Activated CD8-positive, alpha-beta T cell treated with anti-CD3 and anti-CD28 coated beads for 36 hours (primary cell): ENCODE measurements at regions not wholly inside any gene's neighbourhood (a gene's known extent, or its start where the extent isn't known, plus 50 kb on each side); places are given as distances from the start of the nearest gene placed in this dataset.

Experiments
- ATAC-seq: fragments of 200-7000 bp; cut with Tn5 transposase; one replicate; pipeline ENCODE4 v1.10.0; 2021; ENCODE audit warnings: mild to moderate bottlenecking, moderate library complexity
- CTCF ChIA-PET: fragments of 350-600 bp; sonication (Branson Sonifier 250); formaldehyde crosslinking; loops from one replicate; lab custom pipeline; 2021; ENCODE audit warnings: antibody characterized with exemption; lab: Charles Lee
- POLR2A ChIA-PET: fragments of 350-600 bp; sonication (Branson Sonifier 250); formaldehyde crosslinking; loops from one replicate; lab custom pipeline; 2021; ENCODE audit warnings: antibody characterized with exemption; lab: Charles Lee
- DNase-seq: peaks from one replicate; pipeline ENCODE4 v3.0.0-alpha.2; 2020
- H3K27ac Mint-ChIP-seq: one replicate; pipeline ENCODE4 v1.8.0; 2021; ENCODE audit warnings: mild to moderate bottlenecking, mixed read lengths
- H3K27me3 Mint-ChIP-seq: one replicate; pipeline ENCODE4 v1.8.0; 2021; ENCODE audit warnings: mixed read lengths
- H3K36me3 Mint-ChIP-seq: one replicate; pipeline ENCODE4 v1.8.0; 2021; ENCODE audit warnings: low read depth, mixed read lengths
- H3K4me1 Mint-ChIP-seq: one replicate; pipeline ENCODE4 v1.8.0; 2021; ENCODE audit warnings: low read depth, mixed read lengths
- H3K4me3 Mint-ChIP-seq: one replicate; pipeline ENCODE4 v1.8.0; 2021; ENCODE audit warnings: mild to moderate bottlenecking, moderate library complexity, mixed read lengths
- H3K9me3 Mint-ChIP-seq: one replicate; pipeline ENCODE4 v1.8.0; 2021; ENCODE audit warnings: mixed read lengths
- intact Hi-C: fragments of 100-400 bp; cut with micrococcal nuclease; formaldehyde crosslinking; loops from one replicate; pipeline ENCODE4 v1.10.0; 2022
- TF ChIP-seq, protein P1 (sequence below): fragments of 200-600 bp; IDR thresholded peaks from one replicate; pipeline ENCODE4 v1.8.0; 2022; ENCODE audit warnings: antibody characterized with exemption, mild to moderate bottlenecking

DNA sequence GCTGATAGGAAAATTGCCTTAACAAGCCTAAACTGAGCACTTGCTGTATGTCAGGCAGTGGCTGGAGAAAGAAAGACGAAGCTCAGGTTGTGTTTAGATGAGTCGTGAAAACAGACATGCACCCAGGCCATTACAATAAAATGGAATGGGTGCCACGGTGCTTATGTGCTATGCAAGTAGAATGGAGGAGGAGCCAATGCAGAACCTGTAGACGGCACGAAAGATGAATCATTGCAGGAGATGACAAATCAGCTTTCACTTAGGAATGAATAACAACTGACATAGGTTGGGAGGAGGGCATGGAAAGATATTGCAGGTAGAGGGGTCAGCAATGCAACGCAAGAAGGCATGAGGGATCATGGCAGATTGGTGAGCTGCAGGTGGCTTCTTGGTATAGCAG, 61.2 kb upstream of the ARHGAP21 start:
- ChIA-PET CTCF (interaction anchor here (1.0 to 1.5 kb wide), 2 partner anchors 9 kb away, joined by 3 read pairs; no protein-coding TSS in a partner anchor), POLR2A (no interaction called here)
- Mint-ChIP-seq H3K27me3 (no peaks in the 10 kb centered on the region), H3K36me3 (no peaks in the 10 kb centered on the region), H3K27ac (no peak overlapping the region), H3K4me3 (no peak overlapping the region), H3K4me1 (no peaks in the 10 kb centered on the region), H3K9me3 (no peaks in the 10 kb centered on the region)
- ATAC-seq (no peak), DNase-seq (no peak)
- intact Hi-C loops: no loop called here
- TF ChIP-seq, protein P1, sequence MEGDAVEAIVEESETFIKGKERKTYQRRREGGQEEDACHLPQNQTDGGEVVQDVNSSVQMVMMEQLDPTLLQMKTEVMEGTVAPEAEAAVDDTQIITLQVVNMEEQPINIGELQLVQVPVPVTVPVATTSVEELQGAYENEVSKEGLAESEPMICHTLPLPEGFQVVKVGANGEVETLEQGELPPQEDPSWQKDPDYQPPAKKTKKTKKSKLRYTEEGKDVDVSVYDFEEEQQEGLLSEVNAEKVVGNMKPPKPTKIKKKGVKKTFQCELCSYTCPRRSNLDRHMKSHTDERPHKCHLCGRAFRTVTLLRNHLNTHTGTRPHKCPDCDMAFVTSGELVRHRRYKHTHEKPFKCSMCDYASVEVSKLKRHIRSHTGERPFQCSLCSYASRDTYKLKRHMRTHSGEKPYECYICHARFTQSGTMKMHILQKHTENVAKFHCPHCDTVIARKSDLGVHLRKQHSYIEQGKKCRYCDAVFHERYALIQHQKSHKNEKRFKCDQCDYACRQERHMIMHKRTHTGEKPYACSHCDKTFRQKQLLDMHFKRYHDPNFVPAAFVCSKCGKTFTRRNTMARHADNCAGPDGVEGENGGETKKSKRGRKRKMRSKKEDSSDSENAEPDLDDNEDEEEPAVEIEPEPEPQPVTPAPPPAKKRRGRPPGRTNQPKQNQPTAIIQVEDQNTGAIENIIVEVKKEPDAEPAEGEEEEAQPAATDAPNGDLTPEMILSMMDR: no peak

DNA sequence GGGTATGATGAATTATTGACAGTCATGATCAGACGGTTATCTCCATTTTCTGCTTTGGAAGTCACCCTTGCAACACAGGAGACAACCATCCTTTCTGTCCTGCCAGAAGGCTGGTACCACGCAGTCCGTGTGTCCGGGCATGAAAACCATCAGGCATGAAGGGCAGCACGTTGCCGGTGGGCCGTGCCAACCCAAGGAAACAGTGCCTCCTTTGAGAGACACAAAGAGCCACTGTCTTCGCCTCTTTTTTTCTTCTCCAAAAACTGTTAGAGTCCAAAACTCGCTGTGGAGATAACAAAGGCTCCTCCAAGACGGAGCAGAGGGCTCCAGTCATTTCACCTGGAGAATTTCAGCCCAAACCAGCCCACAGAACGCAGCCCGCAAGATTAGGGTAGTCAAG, 60.4 kb upstream of the ARHGAP21 start:
- ATAC-seq (no peak), DNase-seq (no peak)
- Mint-ChIP-seq H3K36me3 (no peaks in the 10 kb centered on the region), H3K27ac (no peak overlapping the region), H3K9me3 (no peaks in the 10 kb centered on the region), H3K27me3 (no peaks in the 10 kb centered on the region), H3K4me1 (no peaks in the 10 kb centered on the region), H3K4me3 (no peak overlapping the region)
- POLR2A ChIA-PET: no interaction called here
- intact Hi-C loops: no loop called here
- TF ChIP-seq, protein P1: no peak
- CTCF ChIA-PET: no interaction called here

DNA sequence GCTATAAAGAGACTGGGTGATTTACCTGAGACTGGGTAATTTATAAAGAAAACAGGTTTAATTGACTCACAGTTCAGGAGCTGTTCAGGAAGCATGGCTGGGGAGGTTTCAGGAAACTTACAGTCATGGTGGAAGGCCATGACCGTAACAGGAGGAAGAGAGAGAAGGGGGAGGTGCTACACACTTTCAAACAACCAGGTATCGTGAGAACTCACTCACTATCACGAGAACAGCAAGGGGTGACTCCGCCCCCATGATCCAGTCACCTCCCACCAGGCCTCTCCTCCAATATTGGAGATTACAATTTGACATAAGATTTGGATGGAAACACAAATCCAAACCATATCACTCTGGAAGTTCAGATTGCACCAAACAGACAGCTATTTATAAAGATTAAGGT, 59.8 kb upstream of the ARHGAP21 start:
- Mint-ChIP-seq H3K4me3 (no peak overlapping the region), H3K4me1 (no peaks in the 10 kb centered on the region), H3K27ac (no peak overlapping the region), H3K36me3 (no peaks in the 10 kb centered on the region), H3K9me3 (no peaks in the 10 kb centered on the region), H3K27me3 (no peaks in the 10 kb centered on the region)
- ATAC-seq: no peak
- CTCF ChIA-PET: no interaction called here
- DNase-seq: no peak
- TF ChIP-seq, protein P1: no peak
- intact Hi-C loops: no loop called here
- POLR2A ChIA-PET: no interaction called here

DNA sequence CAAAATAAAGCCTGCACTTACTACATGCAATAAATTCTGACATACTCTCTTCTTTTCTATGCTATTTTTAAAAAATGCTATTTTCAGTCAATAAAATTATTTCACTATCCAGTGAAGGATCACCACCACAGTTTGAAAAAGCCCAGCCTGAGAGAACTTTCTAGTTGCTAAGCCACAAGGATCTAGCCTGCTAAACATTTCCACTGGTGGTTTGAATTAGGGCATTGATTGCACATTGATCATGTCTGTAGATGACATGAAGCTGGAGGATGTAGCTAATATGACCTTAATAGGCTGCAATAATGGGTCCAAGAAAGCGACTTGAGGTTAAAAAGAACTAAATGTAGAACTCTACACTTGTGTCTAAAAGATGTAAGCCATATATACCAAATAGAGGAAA, 56.0 kb upstream of the ARHGAP21 start:
- POLR2A ChIA-PET: no interaction called here
- Mint-ChIP-seq H3K9me3 (no peaks in the 10 kb centered on the region), H3K36me3 (no peaks in the 10 kb centered on the region), H3K27ac (no peak overlapping the region), H3K4me1 (peaks cover 12% of the 10 kb centered on the region), H3K4me3 (no peak overlapping the region), H3K27me3 (no peaks in the 10 kb centered on the region)
- ATAC-seq (no peak), DNase-seq (no peak)
- intact Hi-C loops: no loop called here
- CTCF ChIA-PET: no interaction called here
- TF ChIP-seq, protein P1: no peak

DNA sequence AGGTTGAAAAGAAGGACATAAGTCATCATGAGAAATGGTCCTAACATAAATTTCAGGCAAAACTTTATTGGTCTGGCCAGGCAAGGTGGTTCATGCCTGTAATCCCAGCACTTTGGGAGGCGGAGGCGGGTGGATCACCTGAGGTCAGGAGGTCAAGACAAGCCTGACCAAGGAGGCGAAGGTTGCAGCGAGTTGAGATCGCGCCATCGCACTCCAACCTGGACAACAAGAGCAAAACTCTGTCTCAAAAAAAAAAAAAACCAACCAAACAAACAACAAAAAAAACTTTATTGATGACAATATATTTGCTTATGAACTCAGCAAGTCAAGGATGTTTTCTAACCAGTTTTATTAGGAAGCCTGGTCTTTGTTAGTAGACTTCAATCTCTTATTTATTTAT, 54.6 kb upstream of the ARHGAP21 start:
- no peaks in the 10 kb centered on the region for H3K36me3 Mint-ChIP-seq
- no peaks in the 10 kb centered on the region for H3K9me3 Mint-ChIP-seq
- ATAC-seq: no peak
- peaks cover 12% of the 10 kb centered on the region for H3K4me1 Mint-ChIP-seq
- H3K27ac Mint-ChIP-seq: no peak overlapping the region
- intact Hi-C loops: no loop called here
- CTCF ChIA-PET: no interaction called here
- TF ChIP-seq, protein P1: no peak
- no peaks in the 10 kb centered on the region for H3K27me3 Mint-ChIP-seq
- H3K4me3 Mint-ChIP-seq: no peak overlapping the region
- POLR2A ChIA-PET: no interaction called here
- DNase-seq: no peak
